ENCODE measurements at regions not wholly inside any gene's neighbourhood (a gene's known extent, or its start where the extent isn't known, plus 50 kb on each side); places are given as distances from the start of the nearest gene placed in this dataset.

DNA sequence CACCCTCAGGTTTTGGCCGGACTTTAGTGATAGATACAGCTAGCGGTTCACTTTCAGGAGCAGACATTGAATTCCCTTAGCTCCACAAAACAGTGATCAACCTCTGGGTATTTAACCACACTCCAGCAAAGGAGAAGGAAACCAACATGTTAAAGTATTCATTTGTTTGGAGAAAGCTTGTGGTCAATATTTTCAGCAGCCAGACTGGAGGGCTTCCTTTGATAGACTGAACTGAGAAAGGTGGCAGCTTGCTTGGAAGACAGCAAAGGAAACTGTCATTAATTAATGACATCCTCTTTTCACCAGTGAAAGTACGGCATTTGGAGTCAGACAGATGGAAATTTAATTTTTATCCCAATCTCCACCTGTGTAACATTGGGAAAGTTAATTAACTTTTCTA, 289.1 kb upstream of the CLNK start:
- H3K4me1 ChIP-seq (ENCODE audit: insufficient read depth, low read length, severe bottlenecking) = no peaks in the 10 kb centered on the region
- H3K9me3 ChIP-seq (ENCODE audit: low read length) = no peaks in the 10 kb centered on the region

DNA sequence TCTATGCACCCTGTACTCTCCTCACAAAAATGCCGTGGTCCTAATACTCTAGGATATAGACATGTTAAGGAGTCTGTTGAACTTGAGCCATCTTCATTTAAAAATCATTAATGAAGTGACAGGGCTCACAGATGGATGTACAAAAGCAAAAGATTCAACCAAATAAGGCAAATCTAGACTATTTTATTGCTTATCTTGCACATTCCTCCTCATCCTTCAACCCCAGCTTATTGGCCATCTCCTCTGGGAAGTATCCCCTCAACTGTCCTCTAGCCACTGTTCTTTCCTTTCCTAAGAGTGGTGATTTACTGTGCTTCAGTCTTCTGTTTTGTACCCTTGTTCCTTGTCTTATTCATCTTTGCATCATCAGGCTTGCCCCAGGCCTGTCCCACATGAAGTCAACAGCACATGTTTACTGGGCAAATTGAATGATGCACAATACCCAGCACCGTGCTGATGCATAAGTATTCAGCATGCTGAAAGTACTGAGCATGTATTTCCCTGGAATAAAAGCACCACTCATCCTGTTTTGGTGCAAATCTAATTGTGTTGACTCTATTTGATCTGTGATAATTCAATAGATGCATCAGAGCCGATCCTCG, 287.3 kb upstream of the CLNK start:
- TF ChIP-seq, protein P1, sequence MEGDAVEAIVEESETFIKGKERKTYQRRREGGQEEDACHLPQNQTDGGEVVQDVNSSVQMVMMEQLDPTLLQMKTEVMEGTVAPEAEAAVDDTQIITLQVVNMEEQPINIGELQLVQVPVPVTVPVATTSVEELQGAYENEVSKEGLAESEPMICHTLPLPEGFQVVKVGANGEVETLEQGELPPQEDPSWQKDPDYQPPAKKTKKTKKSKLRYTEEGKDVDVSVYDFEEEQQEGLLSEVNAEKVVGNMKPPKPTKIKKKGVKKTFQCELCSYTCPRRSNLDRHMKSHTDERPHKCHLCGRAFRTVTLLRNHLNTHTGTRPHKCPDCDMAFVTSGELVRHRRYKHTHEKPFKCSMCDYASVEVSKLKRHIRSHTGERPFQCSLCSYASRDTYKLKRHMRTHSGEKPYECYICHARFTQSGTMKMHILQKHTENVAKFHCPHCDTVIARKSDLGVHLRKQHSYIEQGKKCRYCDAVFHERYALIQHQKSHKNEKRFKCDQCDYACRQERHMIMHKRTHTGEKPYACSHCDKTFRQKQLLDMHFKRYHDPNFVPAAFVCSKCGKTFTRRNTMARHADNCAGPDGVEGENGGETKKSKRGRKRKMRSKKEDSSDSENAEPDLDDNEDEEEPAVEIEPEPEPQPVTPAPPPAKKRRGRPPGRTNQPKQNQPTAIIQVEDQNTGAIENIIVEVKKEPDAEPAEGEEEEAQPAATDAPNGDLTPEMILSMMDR (IDR thresholded peaks at IDR 0.05; ENCODE audit: low read length) = no peak
- TF ChIP-seq EZH2 (IDR thresholded peaks at IDR 0.05; ENCODE audit: borderline replicate concordance, low read length) = no peak
- H3F3A ChIP-seq (ENCODE audit: insufficient read depth, low read length) = no peaks in the 10 kb centered on the region
- H3K4me1 ChIP-seq (ENCODE audit: insufficient read depth, low read length, severe bottlenecking) = no peaks in the 10 kb centered on the region
- no peak overlapping the region for H3K27ac ChIP-seq (ENCODE audit: low read depth, low read length, poor library complexity, severe bottlenecking)
- H3K9me2 ChIP-seq (ENCODE audit: low read depth, low read length) = no peaks in the 10 kb centered on the region
- no peak overlapping the region for H3K9ac ChIP-seq (ENCODE audit: low read length)
- H4K20me1 ChIP-seq (ENCODE audit: insufficient read depth, low read length) = no peaks in the 10 kb centered on the region
- H3K9me3 ChIP-seq (ENCODE audit: low read length) = no peaks in the 10 kb centered on the region
- H3K27me3 ChIP-seq (ENCODE audit: insufficient read depth, low read length) = no peaks in the 10 kb centered on the region
- no peaks in the 10 kb centered on the region for H3K36me3 ChIP-seq (ENCODE audit: insufficient read depth, low read length)
- no peak overlapping the region for H2AFZ ChIP-seq (ENCODE audit: low read length)
- H3K4me3 ChIP-seq (ENCODE audit: low read depth, low read length, poor library complexity, severe bottlenecking) = no peak overlapping the region
- no peaks in the 10 kb centered on the region for H3K79me2 ChIP-seq (ENCODE audit: insufficient read depth, low read length)
- no peak overlapping the region for H3K4me2 ChIP-seq (ENCODE audit: low read length)

More for the DNA sequence above, 289.1 kb upstream of the CLNK start:
- H3K27me3 ChIP-seq (ENCODE audit: insufficient read depth, low read length) = no peaks in the 10 kb centered on the region
- H3K9me2 ChIP-seq (ENCODE audit: low read depth, low read length) = no peaks in the 10 kb centered on the region
- no peaks in the 10 kb centered on the region for H3K36me3 ChIP-seq (ENCODE audit: insufficient read depth, low read length)
- H3K9ac ChIP-seq (ENCODE audit: low read length) = no peak overlapping the region
- H3K4me2 ChIP-seq (ENCODE audit: low read length) = no peak overlapping the region
- H3F3A ChIP-seq (ENCODE audit: insufficient read depth, low read length) = no peaks in the 10 kb centered on the region
- no peak overlapping the region for H2AFZ ChIP-seq (ENCODE audit: low read length)
- no peak overlapping the region for H3K4me3 ChIP-seq (ENCODE audit: low read depth, low read length, poor library complexity, severe bottlenecking)
- H3K79me2 ChIP-seq (ENCODE audit: insufficient read depth, low read length) = no peaks in the 10 kb centered on the region
- TF ChIP-seq EZH2 (IDR thresholded peaks at IDR 0.05; ENCODE audit: borderline replicate concordance, low read length) = no peak
- TF ChIP-seq, protein P1 (IDR thresholded peaks at IDR 0.05; ENCODE audit: low read length) = no peak
- no peak overlapping the region for H3K27ac ChIP-seq (ENCODE audit: low read depth, low read length, poor library complexity, severe bottlenecking)
- no peaks in the 10 kb centered on the region for H4K20me1 ChIP-seq (ENCODE audit: insufficient read depth, low read length)

DNA sequence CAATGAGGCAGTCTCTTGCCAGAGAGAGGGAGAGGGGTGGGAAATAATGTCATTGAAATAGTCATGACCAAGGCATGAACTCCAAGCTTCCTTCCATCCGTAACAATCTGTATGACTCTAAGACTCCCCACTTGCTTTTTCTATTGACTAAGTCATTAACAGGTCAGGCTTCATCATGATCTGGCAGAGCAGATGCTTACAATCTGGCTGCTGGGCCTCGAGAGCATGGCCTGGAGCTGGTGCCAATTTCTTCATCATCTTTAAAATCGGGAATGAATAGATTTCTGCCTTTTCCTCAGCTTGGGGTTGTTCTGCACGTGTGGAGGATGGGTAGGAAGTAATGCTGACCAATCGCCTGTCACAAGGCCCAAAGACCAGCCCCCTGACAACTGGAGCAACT, 280.6 kb upstream of the CLNK start:
- Histone ChIP-seq H3K9me2 (ENCODE audit: low read depth, low read length) (no peaks in the 10 kb centered on the region), H3F3A (ENCODE audit: insufficient read depth, low read length) (no peaks in the 10 kb centered on the region), H2AFZ (ENCODE audit: low read length) (no peak overlapping the region), H3K36me3 (ENCODE audit: insufficient read depth, low read length) (no peaks in the 10 kb centered on the region), H3K4me1 (ENCODE audit: insufficient read depth, low read length, severe bottlenecking) (no peaks in the 10 kb centered on the region), H3K79me2 (ENCODE audit: insufficient read depth, low read length) (no peaks in the 10 kb centered on the region), H3K9ac (ENCODE audit: low read length) (no peak overlapping the region), H3K27ac (ENCODE audit: low read depth, low read length, poor library complexity, severe bottlenecking) (no peak overlapping the region), H3K4me2 (ENCODE audit: low read length) (no peak overlapping the region), H3K27me3 (ENCODE audit: insufficient read depth, low read length) (no peaks in the 10 kb centered on the region), H4K20me1 (ENCODE audit: insufficient read depth, low read length) (no peaks in the 10 kb centered on the region), H3K9me3 (ENCODE audit: low read length) (no peaks in the 10 kb centered on the region), H3K4me3 (ENCODE audit: low read depth, low read length, poor library complexity, severe bottlenecking) (no peak overlapping the region)
- no peak for TF ChIP-seq EZH2 (IDR thresholded peaks at IDR 0.05; ENCODE audit: borderline replicate concordance, low read length)
- TF ChIP-seq, protein P1 (IDR thresholded peaks at IDR 0.05; ENCODE audit: low read length) = no peak

All from OCI-LY1 (cell line).